GM12864 (cell line): ENCODE measurements at regions not wholly inside any gene's neighbourhood (a gene's known extent, or its start where the extent isn't known, plus 50 kb on each side); places are given as distances from the start of the nearest gene placed in this dataset.

Source experiments
- DNase-seq: peaks from one replicate; pipeline ENCODE4 v3.0.0-alpha.2; 2011; ENCODE audit warnings: low read depth
- H3K4me3 ChIP-seq: 2 replicates; pipeline ENCODE4 v1.5.1; 2011; ENCODE audit warnings: mild to moderate bottlenecking, low read depth, low read length, control low read depth
- TF ChIP-seq, protein P1 (sequence below): IDR thresholded peaks from 2 replicates; pipeline ENCODE4 v1.5.1; 2011; ENCODE audit warnings: low read depth, mild to moderate bottlenecking, moderate library complexity, low read length, control low read depth, inconsistent platforms; ENCODE audit errors: missing control alignments

- DNase-seq: peak; percentile 59
- H3K4me3 ChIP-seq: peak overlapping the region; percentile 12; the same call in 1 of the 2 replicates
- TF ChIP-seq, protein P1, sequence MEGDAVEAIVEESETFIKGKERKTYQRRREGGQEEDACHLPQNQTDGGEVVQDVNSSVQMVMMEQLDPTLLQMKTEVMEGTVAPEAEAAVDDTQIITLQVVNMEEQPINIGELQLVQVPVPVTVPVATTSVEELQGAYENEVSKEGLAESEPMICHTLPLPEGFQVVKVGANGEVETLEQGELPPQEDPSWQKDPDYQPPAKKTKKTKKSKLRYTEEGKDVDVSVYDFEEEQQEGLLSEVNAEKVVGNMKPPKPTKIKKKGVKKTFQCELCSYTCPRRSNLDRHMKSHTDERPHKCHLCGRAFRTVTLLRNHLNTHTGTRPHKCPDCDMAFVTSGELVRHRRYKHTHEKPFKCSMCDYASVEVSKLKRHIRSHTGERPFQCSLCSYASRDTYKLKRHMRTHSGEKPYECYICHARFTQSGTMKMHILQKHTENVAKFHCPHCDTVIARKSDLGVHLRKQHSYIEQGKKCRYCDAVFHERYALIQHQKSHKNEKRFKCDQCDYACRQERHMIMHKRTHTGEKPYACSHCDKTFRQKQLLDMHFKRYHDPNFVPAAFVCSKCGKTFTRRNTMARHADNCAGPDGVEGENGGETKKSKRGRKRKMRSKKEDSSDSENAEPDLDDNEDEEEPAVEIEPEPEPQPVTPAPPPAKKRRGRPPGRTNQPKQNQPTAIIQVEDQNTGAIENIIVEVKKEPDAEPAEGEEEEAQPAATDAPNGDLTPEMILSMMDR: no peak
Observed at GRCh38 chr2:37833423-37833822, 91.7 kb upstream of the RMDN2 start.

- TF ChIP-seq, protein P1: no peak
- H3K4me3 ChIP-seq: no peak overlapping the region
- DNase-seq: no peak
Observed at GRCh38 chr2:37836270-37836669, 88.8 kb upstream of the RMDN2 start.

DNA sequence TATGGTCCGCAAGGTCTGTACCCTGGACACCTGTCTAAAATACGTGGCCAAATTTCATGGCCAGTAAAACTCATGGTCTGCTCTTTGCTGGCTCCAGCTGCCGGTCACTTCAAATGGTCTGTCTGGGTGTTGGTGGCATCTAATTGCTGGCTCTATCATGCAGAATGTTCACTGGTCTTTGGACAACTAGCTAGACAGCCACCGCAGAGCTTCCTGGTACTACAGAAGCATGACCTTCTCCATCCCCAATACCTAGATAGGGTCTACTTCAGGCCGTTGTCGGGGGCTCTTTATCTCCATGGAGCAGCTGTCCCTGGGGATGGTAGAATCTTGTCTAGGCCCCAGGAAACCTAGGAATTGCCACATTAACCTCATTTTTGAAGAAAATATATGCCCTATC is 88.4 kb upstream of the RMDN2 start:
- no peak overlapping the region for H3K4me3 ChIP-seq
- no peak for DNase-seq
- TF ChIP-seq, protein P1: no peak

- DNase-seq: no peak
- no peak overlapping the region for H3K4me3 ChIP-seq
- TF ChIP-seq, protein P1: no peak
Observed at GRCh38 chr2:37837628-37838328, 87.3 kb upstream of the RMDN2 start.

DNA sequence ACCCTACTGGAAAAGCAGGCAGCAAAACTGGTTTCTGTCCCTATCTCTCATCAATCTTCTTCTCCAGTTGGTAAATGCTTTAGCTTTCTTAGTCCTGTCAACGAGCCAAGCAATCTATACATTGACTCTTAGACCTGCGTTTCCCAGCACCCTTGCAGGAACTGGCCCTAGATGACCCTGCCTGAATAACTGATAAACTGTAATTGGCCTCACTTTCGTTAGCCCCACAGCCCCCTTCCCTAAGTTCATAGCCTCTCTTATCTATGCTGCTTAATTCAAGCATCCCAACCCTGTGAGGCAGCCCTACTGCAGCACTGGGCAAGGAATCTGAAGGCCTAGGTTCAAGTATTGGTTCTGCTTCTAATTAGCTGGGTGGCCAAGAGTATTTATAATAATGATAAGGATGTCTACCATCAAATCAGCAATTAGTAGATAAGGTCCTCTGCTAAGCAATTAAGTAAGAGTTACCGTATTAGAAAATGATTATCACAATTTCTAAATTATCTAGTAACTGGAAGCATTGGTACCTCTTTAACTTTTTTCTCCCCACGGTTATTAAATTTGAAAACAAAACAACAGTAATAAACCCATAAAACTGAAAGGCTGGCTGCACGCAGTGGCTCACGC is 86.4 kb upstream of the RMDN2 start:
- DNase-seq: no peak
- no peak overlapping the region for H3K4me3 ChIP-seq
- TF ChIP-seq, protein P1: no peak

DNA sequence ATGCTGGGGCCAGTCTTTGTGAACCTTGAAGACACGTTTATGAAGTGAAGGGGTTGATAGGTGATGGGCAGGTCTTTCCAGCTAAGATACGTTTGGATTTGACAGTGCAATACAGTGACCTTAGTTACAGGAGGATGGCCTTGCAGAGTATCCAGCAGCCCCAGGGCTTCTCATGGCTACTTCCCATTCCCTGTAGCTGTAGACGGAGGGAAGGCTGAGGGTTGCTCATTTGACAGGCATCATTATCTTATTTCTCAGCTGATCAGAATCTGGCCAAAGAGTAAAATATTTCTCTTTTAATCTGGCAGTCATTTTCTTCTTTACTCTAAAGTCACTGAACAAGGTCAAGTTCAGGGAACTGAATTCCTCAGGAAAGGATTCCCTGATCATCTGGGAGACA is 85.1 kb upstream of the RMDN2 start:
- TF ChIP-seq, protein P1: no peak
- H3K4me3 ChIP-seq: no peak overlapping the region
- DNase-seq: no peak
